ENCODE measurements at regions not wholly inside any gene's neighbourhood (a gene's known extent, or its start where the extent isn't known, plus 50 kb on each side); places are given as distances from the start of the nearest gene placed in this dataset.
"Not testable (repeated sequence)": the region's sequence is repeated elsewhere in the genome, so short reads cannot be mapped to it uniquely, and the experiment has no call there.

- Histone ChIP-seq H4K8ac (ENCODE audit: low read depth, low read length) (no peak overlapping the region), H3K36me3 (ENCODE audit: control insufficient read depth in 1 of 2, insufficient read depth in 2 of 2, low read length in 2 of 2) (no peaks in the 10 kb centered on the region), H4K12ac (ENCODE audit: low read depth, low read length) (no peak overlapping the region), H2BK5ac (ENCODE audit: low read depth, low read length, poor library complexity) (peak overlapping the region; percentile 76), H2AFZ (ENCODE audit: insufficient read depth, low read length, poor library complexity) (no peak overlapping the region), H3K27me3 (ENCODE audit: insufficient read depth, low read length) (no peaks in the 10 kb centered on the region), H3K27ac (ENCODE audit: low read depth, low read length) (peak overlapping the region; percentile 84), H3K9ac (ENCODE audit: low read length) (no peak overlapping the region), H3K4me3 (ENCODE audit: low read depth, low read length) (no peak overlapping the region), H3K14ac (ENCODE audit: low read length) (peak overlapping the region; percentile 92), H3K4ac (ENCODE audit: low read depth, low read length) (peak overlapping the region; percentile 37), H3K4me1 (ENCODE audit: control insufficient read depth in 1 of 2, insufficient read depth in 2 of 2, low read length in 2 of 2) (peaks cover 20 to 28% of the 10 kb centered on the region in 2 experiments), H4K91ac (ENCODE audit: low read depth, low read length) (peak overlapping the region; percentile 91), H3K79me1 (ENCODE audit: low read length) (peaks cover 17% of the 10 kb centered on the region), H3K4me2 (ENCODE audit: low read length) (peak overlapping the region; percentile 37), H2BK120ac (ENCODE audit: insufficient read depth, low read length, poor library complexity) (peak overlapping the region; percentile 67), H3K9me3 (ENCODE audit: insufficient read depth, low read depth, low read length) (no peaks in the 10 kb centered on the region), H3K23ac (ENCODE audit: low read length) (no peak overlapping the region), H3K18ac (ENCODE audit: low read length) (no peak overlapping the region), H2AK5ac (ENCODE audit: low read length) (no peak overlapping the region), H3K79me2 (ENCODE audit: control insufficient read depth, insufficient read depth, low read length, poor library complexity) (no peaks in the 10 kb centered on the region), H2BK12ac (ENCODE audit: low read length) (no peak overlapping the region)
- peak; percentile 100 for DNase-seq
- no CpG with 5 or more reads among the region's 11 CpGs for WGBS (ENCODE audit: extremely low coverage, insufficient coverage, insufficient read length)
These were observed 220.9 kb upstream of the MYLIP start for GRCh38 chr6:15907914-15908518.

DNA sequence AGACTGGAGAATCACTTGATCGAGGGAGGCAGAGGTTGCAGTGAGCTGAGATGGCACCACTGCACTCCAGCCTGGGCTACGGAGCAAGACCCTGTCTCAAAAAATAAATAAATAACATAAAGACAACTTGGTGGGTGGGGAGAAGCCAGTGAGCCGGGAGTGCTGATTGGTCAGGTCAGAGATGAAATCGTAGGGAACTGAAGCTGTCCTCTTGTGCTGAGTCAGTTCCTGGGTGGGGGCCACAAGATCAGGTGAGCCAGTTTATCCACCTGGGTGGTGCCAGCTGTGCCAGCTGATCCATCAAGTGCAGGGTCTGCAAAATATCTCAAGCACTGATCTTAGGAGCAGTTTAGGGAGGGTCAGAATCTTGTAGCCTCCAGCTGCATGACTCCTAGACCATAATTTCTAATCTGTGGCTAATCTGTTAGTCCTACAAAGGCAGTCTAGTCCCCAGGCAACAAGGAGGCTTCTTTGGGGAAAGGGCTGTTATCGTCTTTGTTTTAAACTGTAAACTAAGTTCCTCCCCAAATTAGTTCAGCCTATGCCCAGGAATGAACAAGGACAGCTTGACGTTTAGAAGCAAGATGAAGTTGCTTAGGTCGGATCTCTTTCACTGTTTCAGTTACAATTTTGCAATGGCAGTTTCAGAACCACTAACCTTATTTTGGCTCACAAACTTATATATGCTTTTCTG lies 221.5 kb upstream of the MYLIP start:
- not testable (repeated sequence) for H3K14ac ChIP-seq (ENCODE audit: low read length); H3K23ac ChIP-seq (ENCODE audit: low read length); H3K27me3 ChIP-seq (ENCODE audit: insufficient read depth, low read length); H4K8ac ChIP-seq (ENCODE audit: low read depth, low read length); H3K4me3 ChIP-seq (ENCODE audit: low read depth, low read length); H3K9me3 ChIP-seq (ENCODE audit: insufficient read depth, low read depth, low read length); H3K36me3 ChIP-seq (ENCODE audit: control insufficient read depth in 1 of 2, insufficient read depth in 2 of 2, low read length in 2 of 2); H3K18ac ChIP-seq (ENCODE audit: low read length); H4K12ac ChIP-seq (ENCODE audit: low read depth, low read length); H2AFZ ChIP-seq (ENCODE audit: insufficient read depth, low read length, poor library complexity); H3K4me2 ChIP-seq (ENCODE audit: low read length); H2AK5ac ChIP-seq (ENCODE audit: low read length); H3K79me2 ChIP-seq (ENCODE audit: control insufficient read depth, insufficient read depth, low read length, poor library complexity); H3K9ac ChIP-seq (ENCODE audit: low read length); H3K4ac ChIP-seq (ENCODE audit: low read depth, low read length)
- peak; percentile 51 to 65 for DNase-seq
- peak overlapping the region; percentile 48 for H2BK120ac ChIP-seq (ENCODE audit: insufficient read depth, low read length, poor library complexity)
- peaks cover 17% of the 10 kb centered on the region for H3K79me1 ChIP-seq (ENCODE audit: low read length)
- H2BK12ac ChIP-seq (ENCODE audit: low read length) = peak overlapping the region; percentile 23
- WGBS (ENCODE audit: extremely low coverage, insufficient coverage, insufficient read length) = no CpG with 5 or more reads among the region's 7 CpGs
- H3K27ac ChIP-seq (ENCODE audit: low read depth, low read length) = peak overlapping the region; percentile 74
- peaks cover 20 to 28% of the 10 kb centered on the region in 2 experiments for H3K4me1 ChIP-seq (ENCODE audit: control insufficient read depth in 1 of 2, insufficient read depth in 2 of 2, low read length in 2 of 2)
- H4K91ac ChIP-seq (ENCODE audit: low read depth, low read length) = peak overlapping the region; percentile 58
- H2BK5ac ChIP-seq (ENCODE audit: low read depth, low read length, poor library complexity) = peak overlapping the region; percentile 9

GRCh38 chr6:15906420-15907016 lies 222.4 kb upstream of the MYLIP start:
- no peak overlapping the region for H2AFZ ChIP-seq (ENCODE audit: insufficient read depth, low read length, poor library complexity)
- WGBS (ENCODE audit: extremely low coverage, insufficient coverage, insufficient read length) = no CpG with 5 or more reads among the region's 10 CpGs

DNA sequence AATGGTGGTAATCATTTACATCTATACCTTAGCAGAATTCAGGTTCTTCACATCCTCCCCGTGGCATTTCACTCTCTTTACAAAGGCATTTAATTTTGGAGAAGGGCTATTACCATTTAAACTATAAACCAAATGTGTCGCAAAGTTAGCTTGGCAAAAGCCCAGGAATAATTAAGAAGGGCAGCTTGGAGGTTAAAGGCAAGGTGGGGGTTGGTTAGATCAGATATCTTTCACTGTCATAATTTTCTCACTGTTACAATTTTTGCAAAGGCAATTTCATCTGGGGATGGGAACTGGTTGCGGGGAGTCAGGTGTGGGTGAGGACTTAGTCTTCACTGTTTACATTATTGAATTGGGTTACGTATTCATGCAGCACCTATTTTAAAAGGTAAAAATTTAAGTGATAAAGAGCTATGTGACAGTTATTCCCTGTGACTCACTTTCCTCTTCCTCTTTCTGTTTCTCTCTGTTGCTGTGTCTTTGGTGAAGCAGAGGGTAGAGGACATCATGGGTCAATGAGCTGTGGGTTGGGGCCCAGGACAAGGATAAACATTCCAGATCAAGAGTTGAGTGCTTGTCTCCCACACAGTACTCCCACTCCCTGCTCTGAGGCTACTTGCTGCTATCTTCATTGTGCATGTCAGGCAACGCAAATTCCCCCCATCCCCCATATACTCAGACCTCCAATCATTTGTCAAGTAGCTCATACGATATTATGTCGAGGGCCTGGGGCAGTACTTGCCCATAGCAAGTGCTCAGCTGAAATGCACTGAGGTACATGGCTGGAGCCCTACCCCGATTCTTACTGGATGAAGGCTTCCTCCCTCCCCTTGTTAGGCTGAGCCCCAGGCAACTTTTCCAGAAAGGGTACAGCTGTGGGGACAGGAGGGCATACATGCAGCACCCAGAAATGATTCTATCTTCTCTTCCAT lies 223.1 kb upstream of the MYLIP start:
- Histone ChIP-seq H3K27me3 (ENCODE audit: insufficient read depth, low read length) (no peaks in the 10 kb centered on the region), H3K23ac (ENCODE audit: low read length) (no peak overlapping the region), H3K4me3 (ENCODE audit: low read depth, low read length) (no peak overlapping the region), H2AK5ac (ENCODE audit: low read length) (no peak overlapping the region), H3K4me2 (ENCODE audit: low read length) (no peak overlapping the region), H3K36me3 (ENCODE audit: control insufficient read depth in 1 of 2, insufficient read depth in 2 of 2, low read length in 2 of 2) (no peaks in the 10 kb centered on the region), H3K79me2 (ENCODE audit: control insufficient read depth, insufficient read depth, low read length, poor library complexity) (no peaks in the 10 kb centered on the region), H2BK12ac (ENCODE audit: low read length) (peak overlapping the region; percentile 25), H4K12ac (ENCODE audit: low read depth, low read length) (no peak overlapping the region), H3K4me1 (ENCODE audit: control insufficient read depth in 1 of 2, insufficient read depth in 2 of 2, low read length in 2 of 2) (peaks cover 23 to 31% of the 10 kb centered on the region in 2 experiments), H3K27ac (ENCODE audit: low read depth, low read length) (no peak overlapping the region), H3K9ac (ENCODE audit: low read length) (no peak overlapping the region), H3K4ac (ENCODE audit: low read depth, low read length) (no peak overlapping the region), H2BK120ac (ENCODE audit: insufficient read depth, low read length, poor library complexity) (no peak overlapping the region), H3K18ac (ENCODE audit: low read length) (no peak overlapping the region), H4K91ac (ENCODE audit: low read depth, low read length) (no peak overlapping the region), H2AFZ (ENCODE audit: insufficient read depth, low read length, poor library complexity) (no peak overlapping the region), H3K79me1 (ENCODE audit: low read length) (peaks cover 19% of the 10 kb centered on the region), H3K9me3 (ENCODE audit: insufficient read depth, low read depth, low read length) (no peaks in the 10 kb centered on the region), H4K8ac (ENCODE audit: low read depth, low read length) (no peak overlapping the region), H2BK5ac (ENCODE audit: low read depth, low read length, poor library complexity) (no peak overlapping the region), H3K14ac (ENCODE audit: low read length) (no peak overlapping the region)
- peak; percentile 19 to 36 for DNase-seq
- WGBS (ENCODE audit: extremely low coverage, insufficient coverage, insufficient read length) = no CpG with 5 or more reads among the region's 8 CpGs

More at GRCh38 chr6:15906420-15907016, 222.4 kb upstream of the MYLIP start:
- H3K79me2 ChIP-seq (ENCODE audit: control insufficient read depth, insufficient read depth, low read length, poor library complexity) = no peaks in the 10 kb centered on the region
- H3K36me3 ChIP-seq (ENCODE audit: control insufficient read depth in 1 of 2, insufficient read depth in 2 of 2, low read length in 2 of 2) = no peaks in the 10 kb centered on the region
- H3K79me1 ChIP-seq (ENCODE audit: low read length) = peaks cover 19% of the 10 kb centered on the region
- peak overlapping the region; percentile 12 for H3K27ac ChIP-seq (ENCODE audit: low read depth, low read length)
- H3K4ac ChIP-seq (ENCODE audit: low read depth, low read length) = peak overlapping the region; percentile 44
- H3K27me3 ChIP-seq (ENCODE audit: insufficient read depth, low read length) = no peaks in the 10 kb centered on the region
- H3K14ac ChIP-seq (ENCODE audit: low read length) = no peak overlapping the region
- peak overlapping the region; percentile 85 for H2BK12ac ChIP-seq (ENCODE audit: low read length)
- no peak overlapping the region for H3K4me3 ChIP-seq (ENCODE audit: low read depth, low read length)
- H3K4me2 ChIP-seq (ENCODE audit: low read length) = no peak overlapping the region
- no peaks in the 10 kb centered on the region for H3K9me3 ChIP-seq (ENCODE audit: insufficient read depth, low read depth, low read length)
- peak overlapping the region; percentile 83 for H2BK120ac ChIP-seq (ENCODE audit: insufficient read depth, low read length, poor library complexity)
- no peak overlapping the region for H4K12ac ChIP-seq (ENCODE audit: low read depth, low read length)
- H3K23ac ChIP-seq (ENCODE audit: low read length) = no peak overlapping the region
- H4K8ac ChIP-seq (ENCODE audit: low read depth, low read length) = no peak overlapping the region
- H2AK5ac ChIP-seq (ENCODE audit: low read length) = no peak overlapping the region
- H3K18ac ChIP-seq (ENCODE audit: low read length) = no peak overlapping the region
- H4K91ac ChIP-seq (ENCODE audit: low read depth, low read length) = peak overlapping the region; percentile 72
- H3K9ac ChIP-seq (ENCODE audit: low read length) = no peak overlapping the region
- H2BK5ac ChIP-seq (ENCODE audit: low read depth, low read length, poor library complexity) = no peak overlapping the region
- DNase-seq = peak; percentile 90 to 94
- peaks cover 23 to 31% of the 10 kb centered on the region in 2 experiments for H3K4me1 ChIP-seq (ENCODE audit: control insufficient read depth in 1 of 2, insufficient read depth in 2 of 2, low read length in 2 of 2)
